Activated B cell treated with CpG ODN at 0.5 μM for 24 hours (primary cell): ENCODE measurements at regions not wholly inside any gene's neighbourhood (a gene's known extent, or its start where the extent isn't known, plus 50 kb on each side); places are given as distances from the start of the nearest gene placed in this dataset.

ENCODE experiments used
- ATAC-seq: fragments of 200-7000 bp; cut with Tn5 transposase; one replicate; pipeline ENCODE4 v1.10.0; 2021; ENCODE audit warnings: low read depth, mild to moderate bottlenecking, moderate library complexity
- CTCF ChIA-PET: fragments of 350-600 bp; sonication (Branson Sonifier 250); formaldehyde crosslinking; loops from one replicate; lab custom pipeline; 2021; ENCODE audit warnings: antibody characterized with exemption; lab: Charles Lee
- POLR2A ChIA-PET: fragments of 350-600 bp; sonication (Branson Sonifier 250); formaldehyde crosslinking; loops from one replicate; lab custom pipeline; 2021; ENCODE audit warnings: antibody characterized with exemption; lab: Charles Lee
- DNase-seq: peaks from one replicate; pipeline ENCODE4 v3.0.0; 2022
- H3K27ac Mint-ChIP-seq: one replicate; pipeline ENCODE4 v1.8.0; 2020; ENCODE audit warnings: mixed read lengths
- H3K27me3 Mint-ChIP-seq: one replicate; pipeline ENCODE4 v1.8.0; 2021; ENCODE audit warnings: mixed read lengths
- H3K36me3 Mint-ChIP-seq: one replicate; pipeline ENCODE4 v1.8.0; 2021; ENCODE audit warnings: low read depth, mixed read lengths
- H3K4me1 Mint-ChIP-seq: one replicate; pipeline ENCODE4 v1.8.0; 2021; ENCODE audit warnings: mixed read lengths
- H3K4me3 Mint-ChIP-seq: one replicate; pipeline ENCODE4 v1.8.0; 2020; ENCODE audit warnings: mild to moderate bottlenecking, mixed read lengths
- H3K9me3 Mint-ChIP-seq: one replicate; pipeline ENCODE4 v1.8.0; 2020; ENCODE audit warnings: mixed read lengths
- intact Hi-C: fragments of 100-400 bp; cut with micrococcal nuclease; formaldehyde crosslinking; loops from one replicate; pipeline ENCODE4 v1.15.1; 2024
- TF ChIP-seq, protein P1 (sequence below): fragments of 200-600 bp; IDR thresholded peaks from one replicate; pipeline ENCODE4 v1.8.0; 2022; ENCODE audit warnings: antibody characterized with exemption, mild to moderate bottlenecking

DNA sequence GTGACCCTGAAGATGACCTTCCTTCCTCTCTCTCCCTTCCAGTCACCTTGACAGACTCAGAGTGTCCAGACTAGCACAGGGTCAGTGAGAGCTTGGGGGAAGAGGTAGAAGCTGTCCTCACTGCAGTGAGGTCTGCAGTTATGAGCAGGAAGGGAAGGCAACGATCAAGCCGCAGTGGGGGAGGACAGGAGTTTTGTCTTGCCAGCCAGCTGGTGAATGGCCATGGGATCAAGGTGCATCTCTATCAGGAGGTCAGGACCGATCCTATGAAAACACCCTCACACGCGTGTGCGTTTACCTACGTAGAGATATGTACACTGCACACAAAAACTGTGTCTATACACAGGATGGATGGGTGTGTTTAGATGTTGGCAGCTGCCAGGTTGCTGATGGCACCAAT, 83.2 kb downstream of the THNSL2 start:
- no peak for ATAC-seq
- TF ChIP-seq, protein P1, sequence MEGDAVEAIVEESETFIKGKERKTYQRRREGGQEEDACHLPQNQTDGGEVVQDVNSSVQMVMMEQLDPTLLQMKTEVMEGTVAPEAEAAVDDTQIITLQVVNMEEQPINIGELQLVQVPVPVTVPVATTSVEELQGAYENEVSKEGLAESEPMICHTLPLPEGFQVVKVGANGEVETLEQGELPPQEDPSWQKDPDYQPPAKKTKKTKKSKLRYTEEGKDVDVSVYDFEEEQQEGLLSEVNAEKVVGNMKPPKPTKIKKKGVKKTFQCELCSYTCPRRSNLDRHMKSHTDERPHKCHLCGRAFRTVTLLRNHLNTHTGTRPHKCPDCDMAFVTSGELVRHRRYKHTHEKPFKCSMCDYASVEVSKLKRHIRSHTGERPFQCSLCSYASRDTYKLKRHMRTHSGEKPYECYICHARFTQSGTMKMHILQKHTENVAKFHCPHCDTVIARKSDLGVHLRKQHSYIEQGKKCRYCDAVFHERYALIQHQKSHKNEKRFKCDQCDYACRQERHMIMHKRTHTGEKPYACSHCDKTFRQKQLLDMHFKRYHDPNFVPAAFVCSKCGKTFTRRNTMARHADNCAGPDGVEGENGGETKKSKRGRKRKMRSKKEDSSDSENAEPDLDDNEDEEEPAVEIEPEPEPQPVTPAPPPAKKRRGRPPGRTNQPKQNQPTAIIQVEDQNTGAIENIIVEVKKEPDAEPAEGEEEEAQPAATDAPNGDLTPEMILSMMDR, result no peak
- intact Hi-C loops, result no loop called here
- CTCF ChIA-PET, result no interaction called here
- H3K27me3 Mint-ChIP-seq, result peaks cover 13% of the 10 kb centered on the region
- no peak overlapping the region for H3K4me3 Mint-ChIP-seq
- no peak overlapping the region for H3K27ac Mint-ChIP-seq
- H3K36me3 Mint-ChIP-seq, result no peaks in the 10 kb centered on the region
- no peak for DNase-seq
- no peaks in the 10 kb centered on the region for H3K9me3 Mint-ChIP-seq
- POLR2A ChIA-PET, result no interaction called here
- H3K4me1 Mint-ChIP-seq, result no peaks in the 10 kb centered on the region

DNA sequence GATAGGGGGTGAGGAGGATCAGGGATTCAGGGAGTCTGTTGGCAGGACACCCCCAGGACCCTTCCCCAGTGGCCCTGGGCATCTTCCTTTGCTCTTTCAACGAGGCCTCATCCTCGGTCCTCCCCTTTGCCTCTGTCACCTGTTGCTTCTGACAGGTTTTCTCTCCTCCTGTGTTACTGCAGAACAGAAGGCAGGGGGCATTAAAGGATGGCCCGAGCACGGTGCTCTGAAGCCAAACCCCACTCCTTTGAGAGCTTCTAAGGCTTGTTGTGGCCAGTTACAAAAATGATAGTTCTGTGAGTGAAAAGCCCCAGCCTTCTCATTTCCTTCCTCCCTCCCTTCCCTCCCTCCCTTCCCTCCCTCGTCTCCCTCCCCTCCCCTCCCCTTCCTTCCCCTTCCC, 82.5 kb downstream of the THNSL2 start:
- ChIA-PET CTCF (no interaction called here), POLR2A (no interaction called here)
- H3K27me3 Mint-ChIP-seq, result peaks cover 13% of the 10 kb centered on the region
- intact Hi-C loops, result no loop called here
- no peaks in the 10 kb centered on the region for H3K9me3 Mint-ChIP-seq
- H3K4me1 Mint-ChIP-seq, result no peaks in the 10 kb centered on the region
- no peak overlapping the region for H3K4me3 Mint-ChIP-seq
- TF ChIP-seq, protein P1, result no peak
- no peaks in the 10 kb centered on the region for H3K36me3 Mint-ChIP-seq
- DNase-seq (no peak), ATAC-seq (no peak)
- no peak overlapping the region for H3K27ac Mint-ChIP-seq

DNA sequence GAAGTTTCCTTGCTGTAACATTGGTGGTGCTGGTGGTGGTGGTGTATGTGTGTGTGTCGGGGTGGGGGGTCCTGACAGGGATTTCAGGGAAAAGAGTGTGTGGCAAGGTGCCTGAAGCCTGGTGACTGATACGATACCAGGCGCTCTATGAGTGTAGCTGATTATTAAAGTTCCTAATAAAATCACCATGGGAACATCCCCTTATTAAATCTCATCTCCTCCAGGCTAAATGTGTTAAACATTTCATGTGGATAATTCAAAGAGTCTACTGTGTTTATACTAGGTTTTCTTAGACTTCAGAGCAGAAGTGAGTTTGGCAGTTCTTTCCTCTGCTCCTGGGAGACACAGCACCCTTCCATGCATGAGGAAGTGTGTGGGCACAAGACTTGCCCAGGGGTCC, 82.0 kb downstream of the THNSL2 start:
- peaks cover 13% of the 10 kb centered on the region for H3K27me3 Mint-ChIP-seq
- CTCF ChIA-PET, result no interaction called here
- ATAC-seq (no peak), DNase-seq (no peak)
- H3K36me3 Mint-ChIP-seq, result no peaks in the 10 kb centered on the region
- POLR2A ChIA-PET, result no interaction called here
- no peak overlapping the region for H3K4me3 Mint-ChIP-seq
- H3K27ac Mint-ChIP-seq, result no peak overlapping the region
- H3K4me1 Mint-ChIP-seq, result no peaks in the 10 kb centered on the region
- TF ChIP-seq, protein P1, result no peak
- intact Hi-C loops, result no loop called here
- H3K9me3 Mint-ChIP-seq, result no peaks in the 10 kb centered on the region

DNA sequence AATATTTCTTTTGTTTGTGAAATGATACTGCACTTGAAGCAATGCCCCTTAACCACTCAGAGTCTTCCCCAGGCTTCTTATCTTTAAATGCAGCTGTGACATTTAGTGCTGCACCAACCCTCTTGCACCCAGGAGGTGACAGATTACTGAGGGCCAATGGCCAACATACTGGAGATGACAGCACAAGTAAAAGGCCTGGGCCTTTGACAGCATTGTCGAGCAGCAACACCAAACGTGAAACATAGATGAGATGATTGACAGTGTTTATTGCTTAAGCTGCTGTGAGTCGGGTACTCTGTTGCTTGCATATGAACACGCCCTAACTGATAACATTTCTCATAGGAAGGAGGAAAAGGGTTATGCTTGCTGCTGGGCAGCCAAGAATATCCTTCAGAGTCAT, 80.3 kb downstream of the THNSL2 start:
- Mint-ChIP-seq H3K4me1 (no peaks in the 10 kb centered on the region), H3K9me3 (no peaks in the 10 kb centered on the region), H3K4me3 (no peak overlapping the region), H3K27ac (no peak overlapping the region), H3K36me3 (no peaks in the 10 kb centered on the region), H3K27me3 (peaks cover 17% of the 10 kb centered on the region)
- ChIA-PET POLR2A (no interaction called here), CTCF (no interaction called here)
- TF ChIP-seq, protein P1, result no peak
- DNase-seq, result no peak
- no peak for ATAC-seq
- intact Hi-C loops, result no loop called here

DNA sequence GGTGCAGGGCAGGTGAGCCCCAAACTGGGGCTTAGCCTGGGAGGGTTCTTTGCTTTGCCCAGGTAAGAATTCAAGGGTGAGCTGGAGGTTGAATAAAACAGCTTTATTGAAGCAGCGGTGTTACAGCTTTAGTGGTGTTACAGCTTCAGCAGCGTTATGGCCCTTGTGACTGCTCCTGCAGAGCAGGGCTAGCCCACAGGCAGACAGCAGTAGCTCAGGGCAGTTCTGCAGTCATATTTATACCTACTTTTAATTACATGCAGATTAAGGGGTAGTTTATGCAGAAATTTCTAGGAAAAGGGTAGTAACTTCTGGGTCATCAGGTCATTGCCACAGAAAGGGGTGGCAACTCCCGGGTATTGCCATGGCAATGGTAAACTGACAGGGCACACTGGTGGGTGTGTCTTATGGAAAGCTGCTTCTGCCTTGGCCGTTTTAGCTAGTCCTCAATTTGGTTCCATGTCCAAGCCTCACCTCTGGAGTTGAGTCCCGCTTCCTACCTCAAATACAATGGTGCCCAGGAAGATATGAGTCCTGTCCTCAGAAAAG, 78.2 kb downstream of the THNSL2 start:
- peaks cover 7% of the 10 kb centered on the region for H3K9me3 Mint-ChIP-seq
- POLR2A ChIA-PET, result no interaction called here
- H3K36me3 Mint-ChIP-seq, result no peaks in the 10 kb centered on the region
- CTCF ChIA-PET, result interaction anchor here (0.5 kb wide), 1 partner anchor 1439 kb away, joined by 3 read pairs; no protein-coding TSS in a partner anchor
- DNase-seq (no peak), ATAC-seq (no peak)
- H3K4me1 Mint-ChIP-seq, result no peaks in the 10 kb centered on the region
- TF ChIP-seq, protein P1, result no peak
- intact Hi-C loops, result no loop called here
- no peak overlapping the region for H3K4me3 Mint-ChIP-seq
- H3K27ac Mint-ChIP-seq, result no peak overlapping the region
- peaks cover 10% of the 10 kb centered on the region for H3K27me3 Mint-ChIP-seq
